Endothelial cell of umbilical vein (primary cell): ENCODE measurements at regions not wholly inside any gene's neighbourhood (a gene's known extent, or its start where the extent isn't known, plus 50 kb on each side); places are given as distances from the start of the nearest gene placed in this dataset.
A peak's percentile ranks its signal among the peaks of the same experiment; 100 is the strongest.

ENCODE experiments used
- BruUV-seq: library from RNA; stranded (reverse); fragments of 400-500 nt; replicated peaks from 2 replicates; lab custom pipeline; 2021; lab: Mats Ljungman, UMichigan
- CTCF ChIA-PET: fragments of 300-600, 350-600 bp; sonication (Branson Sonifier 250); formaldehyde crosslinking; loops from one replicate; lab custom pipeline; 2021; ENCODE audit warnings: antibody characterized with exemption, inconsistent platforms; lab: Charles Lee
- POLR2A ChIA-PET: fragments of 300-600, 350-600 bp; sonication (Branson Sonifier 250); formaldehyde crosslinking; loops from one replicate; lab custom pipeline; 2021; ENCODE audit warnings: antibody characterized with exemption, inconsistent platforms; lab: Charles Lee
- DNase-seq: peaks from one replicate; pipeline ENCODE4 v3.0.0-alpha.2; 2011; ENCODE audit warnings: low read depth, low spot score
- FAIRE-seq: peaks from 2 replicates; lab custom pipeline; 2011; peaks lifted over from hg19 to GRCh38; lab: Jason Lieb, UNC
- H2AFZ ChIP-seq: 2 replicates; pipeline ENCODE4 v1.6.0; 2012; ENCODE audit warnings: low read depth, low read length, control low read depth, inconsistent platforms
- H3K27ac ChIP-seq: 2 replicates; pipeline ENCODE4 v1.5.1; 2011; ENCODE audit warnings: low read depth, mild to moderate bottlenecking, control low read depth, low read length, moderate library complexity; ENCODE audit not compliant: insufficient read depth
- H3K27me3 ChIP-seq, 2 experiments: 2 replicates each; pipeline versions ENCODE4 v1.6.0 to v1.6.1; 2011; ENCODE audit warnings: low read length in 2 of 2, mixed read lengths in 1 of 2; ENCODE audit not compliant: control insufficient read depth in 2 of 2, insufficient read depth in 2 of 2
- H3K36me3 ChIP-seq, 2 experiments: 2 replicates in 1 of 2; 3 replicates in 1 of 2; pipeline ENCODE4 v1.5.1; 2011; ENCODE audit warnings: low read length in 2 of 2, mild to moderate bottlenecking in 1 of 2, moderate library complexity in 1 of 2; ENCODE audit not compliant: control insufficient read depth in 2 of 2, insufficient read depth in 2 of 2; ENCODE audit errors: extremely low read depth in 1 of 2
- H3K4me1 ChIP-seq: 3 replicates; pipeline ENCODE4 v1.5.1; 2011; ENCODE audit warnings: mild to moderate bottlenecking, low read length; ENCODE audit not compliant: control insufficient read depth, insufficient read depth; ENCODE audit errors: extremely low read depth
- H3K4me2 ChIP-seq: 2 replicates; pipeline ENCODE4 v1.6.1; 2011; ENCODE audit warnings: low read length, control low read depth, mixed read lengths; ENCODE audit not compliant: insufficient read depth
- H3K4me3 ChIP-seq, 3 experiments: fragments of 200-600 bp in 1 of 3; sonication (generic), shearing (Covaris generic) in 1 of 3; replicated peaks in 1 of 3; 2 replicates each; pipeline ENCODE4 v1.5.1; 2011 to 2016; ENCODE audit warnings: control low read depth in 3 of 3, low read length in 3 of 3, mild to moderate bottlenecking in 2 of 3, inconsistent platforms in 1 of 3, low read depth in 1 of 3, moderate library complexity in 1 of 3; ENCODE audit not compliant: insufficient read depth in 1 of 3
- H3K79me2 ChIP-seq: 2 replicates; pipeline ENCODE4 v1.6.0; 2012; ENCODE audit warnings: low read length, inconsistent platforms; ENCODE audit not compliant: control insufficient read depth, insufficient read depth
- H3K9ac ChIP-seq: replicated peaks from 2 replicates; pipeline ENCODE3; 2011; ENCODE audit warnings: low read length, control low read depth; ENCODE audit not compliant: insufficient read depth; ENCODE audit errors: extremely low read depth
- H3K9me1 ChIP-seq: replicated peaks from 3 replicates; pipeline ENCODE4 v1.6.0; 2011; ENCODE audit warnings: mild to moderate bottlenecking, low read length; ENCODE audit not compliant: control insufficient read depth, insufficient read depth; ENCODE audit errors: extremely low read depth
- H3K9me3 ChIP-seq: replicated peaks from 2 replicates; pipeline ENCODE4 v1.5.1; 2012; ENCODE audit warnings: low read length, inconsistent platforms; ENCODE audit not compliant: control insufficient read depth, insufficient read depth
- H4K20me1 ChIP-seq: replicated peaks from 2 replicates; pipeline ENCODE3; 2011; ENCODE audit warnings: mild to moderate bottlenecking, low read length; ENCODE audit not compliant: control insufficient read depth, insufficient read depth; ENCODE audit errors: extremely low read depth
- EZH2 ChIP-seq: IDR thresholded peaks from 2 replicates; pipeline ENCODE4 v1.6.1; 2012; ENCODE audit warnings: borderline replicate concordance, low read depth, mild to moderate bottlenecking, moderate library complexity, low read length, inconsistent platforms; ENCODE audit not compliant: severe bottlenecking
- FOS ChIP-seq: IDR thresholded peaks from 2 replicates; pipeline ENCODE4 v1.6.1; 2011; ENCODE audit warnings: mild to moderate bottlenecking, low read length, moderate library complexity, borderline replicate concordance; ENCODE audit not compliant: insufficient read depth
- GATA2 ChIP-seq: IDR thresholded peaks from 2 replicates; pipeline ENCODE4 v1.7.0; 2011; ENCODE audit warnings: low read depth, mild to moderate bottlenecking, moderate library complexity, mixed read lengths, low read length; ENCODE audit not compliant: insufficient read length, insufficient read depth
- JUN ChIP-seq: IDR thresholded peaks from 2 replicates; pipeline ENCODE4 v1.6.1; 2011; ENCODE audit warnings: borderline replicate concordance, low read depth; ENCODE audit not compliant: insufficient read length, insufficient read depth
- MYC ChIP-seq: IDR thresholded peaks from one replicate; pipeline ENCODE4 v1.6.1; 2011; ENCODE audit warnings: mild to moderate bottlenecking, low read depth, low read length
- POLR2A ChIP-seq: IDR thresholded peaks from 2 replicates; pipeline ENCODE4 v1.6.1; 2012; ENCODE audit warnings: low read depth, mild to moderate bottlenecking, control low read depth, low read length
- POLR2AphosphoS5 ChIP-seq: IDR thresholded peaks from 2 replicates; pipeline ENCODE4 v1.6.1; 2012; ENCODE audit warnings: low read depth, mild to moderate bottlenecking, control low read depth, low read length, moderate library complexity; ENCODE audit not compliant: insufficient read depth
- dilution Hi-C: fragments of 300-500 bp; cut with MboI; formaldehyde crosslinking; loops from one replicate; pipeline ENCODE4 v1.15.0; 2019; ENCODE audit warnings: low sequenced_read_pairs; ENCODE audit not compliant: extremely low pct_ligation_motif_present
- intact Hi-C: fragments of 100-400 bp; cut with micrococcal nuclease; formaldehyde crosslinking; loops from one replicate; pipeline ENCODE4 v1.10.0; 2022
- TF ChIP-seq, protein P1 (sequence below): IDR thresholded peaks from 2 replicates; pipeline ENCODE4 v1.6.1; 2011; ENCODE audit not compliant: insufficient read depth, insufficient read length
- TF ChIP-seq, protein P2 (sequence below), 2 donors: IDR thresholded peaks; 1 replicate in 1 of 2; 2 replicates in 1 of 2; pipeline ENCODE4 v1.5.1; 2011; ENCODE audit warnings: low read length in 2 of 2, mild to moderate bottlenecking in 2 of 2, moderate library complexity in 2 of 2, control low read depth in 1 of 2, inconsistent platforms in 1 of 2, low read depth in 1 of 2; ENCODE audit not compliant: insufficient read depth in 1 of 2; ENCODE audit errors: extremely low read depth in 1 of 2

DNA sequence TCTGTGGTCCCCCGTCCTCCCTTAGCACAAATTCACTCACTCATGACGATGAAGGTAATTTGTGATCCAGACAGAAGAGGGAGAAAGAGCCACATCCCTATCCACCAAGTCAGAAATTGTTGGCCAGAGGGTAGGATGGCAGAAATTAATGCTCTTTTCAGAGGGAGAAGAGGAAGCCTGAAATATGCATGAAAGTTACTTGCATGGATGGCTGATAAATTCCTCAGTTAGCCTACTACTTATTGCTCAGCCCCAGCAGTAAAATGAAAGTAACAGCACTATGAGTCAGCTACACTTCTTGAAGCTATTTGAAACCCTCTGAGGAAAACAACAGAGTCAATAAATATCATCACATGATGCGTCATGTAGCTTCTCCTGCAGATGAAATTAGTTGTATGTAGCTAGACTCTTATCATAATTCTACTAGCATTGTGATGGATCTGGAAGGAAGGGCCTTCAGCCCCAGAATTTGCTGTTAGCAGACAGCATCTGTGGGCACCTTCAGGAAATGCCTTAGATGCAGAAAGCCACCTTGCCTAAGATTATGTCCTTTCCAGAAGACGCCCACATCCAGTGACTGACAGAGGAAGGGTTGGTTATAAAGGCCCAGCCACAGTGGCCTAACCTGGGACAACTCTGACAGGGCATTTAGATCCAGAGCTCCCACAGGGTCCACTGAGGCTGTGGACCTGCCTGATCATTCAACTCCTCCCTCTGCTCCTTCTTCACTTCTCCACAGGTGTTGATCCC, 81.2 kb upstream of the CCDC112 start:
- Histone ChIP-seq H3K36me3 (no peaks in the 10 kb centered on the region), H3K79me2 (no peaks in the 10 kb centered on the region), H3K4me1 (peaks cover 7% of the 10 kb centered on the region), H3K27me3 (no peaks in the 10 kb centered on the region), H3K9me3 (no peaks in the 10 kb centered on the region), H4K20me1 (no peaks in the 10 kb centered on the region), H2AFZ (peak overlapping the region; percentile 44), H3K9ac (no peak overlapping the region), H3K9me1 (no peaks in the 10 kb centered on the region), H3K27ac (no peak overlapping the region), H3K4me2 (peak overlapping the region; percentile 16), H3K4me3 (no peak overlapping the region)
- POLR2A ChIA-PET = interaction anchor here (1.1 kb wide), 1 partner anchor 11 kb away, joined by 4 read pairs; no protein-coding TSS in a partner anchor
- no peak for TF ChIP-seq POLR2AphosphoS5
- peak; percentile 42 for TF ChIP-seq JUN
- TF ChIP-seq EZH2 = no peak
- TF ChIP-seq, protein P1, sequence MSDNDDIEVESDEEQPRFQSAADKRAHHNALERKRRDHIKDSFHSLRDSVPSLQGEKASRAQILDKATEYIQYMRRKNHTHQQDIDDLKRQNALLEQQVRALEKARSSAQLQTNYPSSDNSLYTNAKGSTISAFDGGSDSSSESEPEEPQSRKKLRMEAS = no peak
- no peak for TF ChIP-seq POLR2A
- no peak for TF ChIP-seq MYC
- TF ChIP-seq, protein P2, sequence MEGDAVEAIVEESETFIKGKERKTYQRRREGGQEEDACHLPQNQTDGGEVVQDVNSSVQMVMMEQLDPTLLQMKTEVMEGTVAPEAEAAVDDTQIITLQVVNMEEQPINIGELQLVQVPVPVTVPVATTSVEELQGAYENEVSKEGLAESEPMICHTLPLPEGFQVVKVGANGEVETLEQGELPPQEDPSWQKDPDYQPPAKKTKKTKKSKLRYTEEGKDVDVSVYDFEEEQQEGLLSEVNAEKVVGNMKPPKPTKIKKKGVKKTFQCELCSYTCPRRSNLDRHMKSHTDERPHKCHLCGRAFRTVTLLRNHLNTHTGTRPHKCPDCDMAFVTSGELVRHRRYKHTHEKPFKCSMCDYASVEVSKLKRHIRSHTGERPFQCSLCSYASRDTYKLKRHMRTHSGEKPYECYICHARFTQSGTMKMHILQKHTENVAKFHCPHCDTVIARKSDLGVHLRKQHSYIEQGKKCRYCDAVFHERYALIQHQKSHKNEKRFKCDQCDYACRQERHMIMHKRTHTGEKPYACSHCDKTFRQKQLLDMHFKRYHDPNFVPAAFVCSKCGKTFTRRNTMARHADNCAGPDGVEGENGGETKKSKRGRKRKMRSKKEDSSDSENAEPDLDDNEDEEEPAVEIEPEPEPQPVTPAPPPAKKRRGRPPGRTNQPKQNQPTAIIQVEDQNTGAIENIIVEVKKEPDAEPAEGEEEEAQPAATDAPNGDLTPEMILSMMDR (IDR thresholded peaks at IDR 0.05; ENCODE audit: extremely low read depth in 1 of 2, insufficient read depth in 1 of 2, low read depth in 1 of 2, low read length in 2 of 2) = no peak
- peak; percentile 36 for TF ChIP-seq FOS
- TF ChIP-seq GATA2 = no peak
- peak; percentile 48 for FAIRE-seq
- intact Hi-C loops = no loop called here
- no TSS peak for BruUV-seq
- dilution Hi-C loops = no loop called here
- peak; percentile 51 for DNase-seq
- CTCF ChIA-PET = interaction anchor here (1.0 to 2.3 kb wide), 12 partner anchors 11 to 210 kb away, joined by 3 to 10 read pairs (median 4); partner anchors contain the start of gene FEM1C
